Naive thymus-derived CD8-positive, alpha-beta T cell (primary cell): ENCODE measurements at regions not wholly inside any gene's neighbourhood (a gene's known extent, or its start where the extent isn't known, plus 50 kb on each side); places are given as distances from the start of the nearest gene placed in this dataset.
A peak's percentile ranks its signal among the peaks of the same experiment; 100 is the strongest.

ENCODE experiments used
- ATAC-seq, 2 donors: fragments of 150-1000 bp; cut with Tn5 transposase in 1 of 2; sonication (Bioruptor Pico), chemical (Tn5 transposase) in 1 of 2; 1 replicate in 1 of 2; 2 replicates in 1 of 2; pipeline ENCODE4 v1.10.0; 2021; ENCODE audit warnings: mild to moderate bottlenecking in 2 of 2, moderate library complexity in 2 of 2
- POLR2A ChIA-PET: fragments of 350-600 bp; sonication (Branson Sonifier 250); formaldehyde crosslinking; loops from one replicate; lab custom pipeline; 2021; ENCODE audit warnings: antibody characterized with exemption; lab: Charles Lee
- DNase-seq, 10 donors: peaks; one replicate each; pipeline versions ENCODE4 v3.0.0 to v3.0.0-alpha.2; 2020 to 2022
- H3K27ac Mint-ChIP-seq, 10 donors: one replicate each; pipeline ENCODE4 v1.8.0; 2020 to 2022; ENCODE audit warnings: mild to moderate bottlenecking in 10 of 10, mixed read lengths in 10 of 10, moderate library complexity in 4 of 10, inconsistent platforms in 1 of 10
- H3K27me3 Mint-ChIP-seq, 5 donors: one replicate each; pipeline ENCODE4 v1.8.0; 2021 to 2022; ENCODE audit warnings: mixed read lengths in 5 of 5
- H3K36me3 Mint-ChIP-seq, 3 donors: one replicate each; pipeline ENCODE4 v1.8.0; 2020 to 2022; ENCODE audit warnings: mixed read lengths in 3 of 3, mild to moderate bottlenecking in 2 of 3, inconsistent platforms in 1 of 3
- H3K4me1 Mint-ChIP-seq, 4 donors: one replicate each; pipeline ENCODE4 v1.8.0; 2021 to 2022; ENCODE audit warnings: mixed read lengths in 4 of 4
- H3K4me3 Mint-ChIP-seq, 10 donors: one replicate each; pipeline ENCODE4 v1.8.0; 2020 to 2022; ENCODE audit warnings: mild to moderate bottlenecking in 10 of 10, mixed read lengths in 10 of 10, moderate library complexity in 6 of 10, inconsistent platforms in 1 of 10
- H3K9me3 Mint-ChIP-seq, 9 donors: one replicate each; pipeline ENCODE4 v1.8.0; 2020 to 2022; ENCODE audit warnings: mixed read lengths in 9 of 9, mild to moderate bottlenecking in 3 of 9, inconsistent platforms in 1 of 9, moderate library complexity in 1 of 9

GRCh38 chrY:7261254-7261653 lies 349.7 kb upstream of the AMELY start:
- Mint-ChIP-seq H3K4me1 (peaks cover 2 to 6% (median 4%) of the 10 kb centered on the region in 4 donors), H3K9me3 (peaks cover 0 to 7% (median 0%) of the 10 kb centered on the region in 9 donors), H3K36me3 (peaks cover 0 to 7% (median 0%) of the 10 kb centered on the region in 3 donors), H3K27me3 (no peaks in the 10 kb centered on the region), H3K27ac (no peak overlapping the region), H3K4me3 (no peak overlapping the region)
- POLR2A ChIA-PET: interaction anchor here (1.2 kb wide), 1 partner anchor 13 kb away, joined by 4 read pairs; no protein-coding TSS in a partner anchor
- ATAC-seq (no peak), DNase-seq (no peak)

GRCh38 chrY:7240101-7240500 lies 328.5 kb upstream of the AMELY start:
- no peaks in the 10 kb centered on the region for H3K9me3 Mint-ChIP-seq
- POLR2A ChIA-PET: interaction anchor here (0.8 to 4.9 kb wide), 2 partner anchors 34 to 100 kb away, joined by 4 to 38 read pairs; no protein-coding TSS in a partner anchor
- ATAC-seq (peak; percentile 97 to 98), DNase-seq (peak in 7 of 10 donors; percentile 10 to 82 (median 50))
- peak overlapping the region in 5 of 10 donors; percentile 69 to 94 (median 92) for H3K27ac Mint-ChIP-seq
- H3K4me1 Mint-ChIP-seq: peaks cover 23 to 44% (median 38%) of the 10 kb centered on the region in 4 donors
- H3K36me3 Mint-ChIP-seq: peaks cover 0 to 1% (median 0%) of the 10 kb centered on the region in 3 donors
- H3K4me3 Mint-ChIP-seq: peak overlapping the region in 6 of 10 donors; percentile 12 to 76 (median 71)
- no peaks in the 10 kb centered on the region for H3K27me3 Mint-ChIP-seq

GRCh38 chrY:7211971-7212370 lies 300.4 kb upstream of the AMELY start:
- no peak for ATAC-seq
- POLR2A ChIA-PET: no interaction called here

GRCh38 chrY:7204456-7204855 lies 292.9 kb upstream of the AMELY start:
- Mint-ChIP-seq H3K36me3 (no peaks in the 10 kb centered on the region), H3K4me1 (peaks cover 0 to 6% (median 3%) of the 10 kb centered on the region in 4 donors), H3K27ac (no peak overlapping the region), H3K4me3 (no peak overlapping the region), H3K9me3 (peaks cover 0 to 9% (median 0%) of the 10 kb centered on the region in 9 donors), H3K27me3 (no peaks in the 10 kb centered on the region)
- no peak for DNase-seq
- POLR2A ChIA-PET: no interaction called here
- ATAC-seq: no peak

More at GRCh38 chrY:7211971-7212370, 300.4 kb upstream of the AMELY start:
- Mint-ChIP-seq H3K36me3 (no peaks in the 10 kb centered on the region), H3K9me3 (no peaks in the 10 kb centered on the region), H3K4me1 (no peaks in the 10 kb centered on the region), H3K27ac (no peak overlapping the region), H3K4me3 (no peak overlapping the region), H3K27me3 (no peaks in the 10 kb centered on the region)
- DNase-seq: no peak

- no peak for DNase-seq
- no peaks in the 10 kb centered on the region for H3K27me3 Mint-ChIP-seq
- peaks cover 0 to 43% (median 0%) of the 10 kb centered on the region in 9 donors for H3K9me3 Mint-ChIP-seq
Observed at GRCh38 chrY:7182591-7182990, 271.0 kb upstream of the AMELY start.

GRCh38 chrY:7177631-7178030 lies 266.1 kb upstream of the AMELY start:
- no peaks in the 10 kb centered on the region for H3K4me1 Mint-ChIP-seq
- POLR2A ChIA-PET: no interaction called here
- DNase-seq (no peak), ATAC-seq (no peak)
- H3K27me3 Mint-ChIP-seq: no peaks in the 10 kb centered on the region
- H3K27ac Mint-ChIP-seq: no peak overlapping the region
- no peak overlapping the region for H3K4me3 Mint-ChIP-seq
- peaks cover 0 to 8% (median 2%) of the 10 kb centered on the region in 3 donors for H3K36me3 Mint-ChIP-seq
- peaks cover 0 to 13% (median 0%) of the 10 kb centered on the region in 9 donors for H3K9me3 Mint-ChIP-seq

More at GRCh38 chrY:7182591-7182990, 271.0 kb upstream of the AMELY start:
- POLR2A ChIA-PET: no interaction called here
- H3K4me1 Mint-ChIP-seq: no peaks in the 10 kb centered on the region
- no peak for ATAC-seq
- peaks cover 0 to 17% (median 4%) of the 10 kb centered on the region in 3 donors for H3K36me3 Mint-ChIP-seq
- no peak overlapping the region for H3K4me3 Mint-ChIP-seq
- no peak overlapping the region for H3K27ac Mint-ChIP-seq

GRCh38 chrY:7169475-7169874 lies 257.9 kb upstream of the AMELY start:
- Mint-ChIP-seq H3K4me3 (no peak overlapping the region), H3K27ac (no peak overlapping the region), H3K4me1 (peaks cover 0 to 6% (median 4%) of the 10 kb centered on the region in 4 donors), H3K9me3 (no peaks in the 10 kb centered on the region), H3K27me3 (peaks cover 0 to 4% (median 1%) of the 10 kb centered on the region in 5 donors), H3K36me3 (no peaks in the 10 kb centered on the region)
- ATAC-seq: no peak
- DNase-seq: no peak
- POLR2A ChIA-PET: no interaction called here

- POLR2A ChIA-PET: no interaction called here
- Mint-ChIP-seq H3K4me3 (peak overlapping the region in 3 of 10 donors; percentile 26 to 46 (median 37)), H3K27ac (peak overlapping the region in 3 of 10 donors; percentile 43 to 65 (median 54)), H3K9me3 (peaks cover 0 to 9% (median 0%) of the 10 kb centered on the region in 9 donors), H3K36me3 (no peaks in the 10 kb centered on the region), H3K27me3 (no peaks in the 10 kb centered on the region), H3K4me1 (peaks cover 0 to 16% (median 5%) of the 10 kb centered on the region in 4 donors)
- ATAC-seq (peak in 1 of 2 donors; percentile 42), DNase-seq (no peak)
Observed at GRCh38 chrY:7141477-7141876, 229.9 kb upstream of the AMELY start.
